NCI-H1930 (cell line): ENCODE measurements at regions not wholly inside any gene's neighbourhood (a gene's known extent, or its start where the extent isn't known, plus 50 kb on each side); places are given as distances from the start of the nearest gene placed in this dataset.
A peak's percentile ranks its signal among the peaks of the same experiment; 100 is the strongest.
"Not testable (repeated sequence)": the region's sequence is repeated elsewhere in the genome, so short reads cannot be mapped to it uniquely, and the experiment has no call there.

ENCODE experiments used
- DNase-seq, 2 experiments: peaks; one replicate each; lab custom pipeline; 2025; lab: John Stamatoyannopoulos, UW

DNA sequence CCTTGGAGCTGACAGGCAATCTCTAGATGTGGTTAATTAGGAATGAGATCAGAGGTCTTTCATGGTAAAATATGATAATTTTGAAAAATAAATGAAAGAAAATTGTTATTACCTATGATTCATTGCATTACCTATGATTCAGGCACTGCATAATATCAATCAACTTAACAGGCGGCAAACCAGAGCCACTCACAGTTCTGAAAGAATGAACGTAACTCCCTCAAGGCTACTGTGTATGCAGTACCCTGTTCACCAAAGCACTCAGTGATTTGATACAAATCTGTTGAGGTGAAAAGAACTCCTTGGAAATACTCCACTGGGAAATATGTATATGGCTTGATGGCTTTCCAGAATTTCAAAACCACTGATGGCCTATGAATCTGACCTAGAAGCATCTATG, 398.9 kb downstream of the ACTL7B start:
- DNase-seq = no peak

DNA sequence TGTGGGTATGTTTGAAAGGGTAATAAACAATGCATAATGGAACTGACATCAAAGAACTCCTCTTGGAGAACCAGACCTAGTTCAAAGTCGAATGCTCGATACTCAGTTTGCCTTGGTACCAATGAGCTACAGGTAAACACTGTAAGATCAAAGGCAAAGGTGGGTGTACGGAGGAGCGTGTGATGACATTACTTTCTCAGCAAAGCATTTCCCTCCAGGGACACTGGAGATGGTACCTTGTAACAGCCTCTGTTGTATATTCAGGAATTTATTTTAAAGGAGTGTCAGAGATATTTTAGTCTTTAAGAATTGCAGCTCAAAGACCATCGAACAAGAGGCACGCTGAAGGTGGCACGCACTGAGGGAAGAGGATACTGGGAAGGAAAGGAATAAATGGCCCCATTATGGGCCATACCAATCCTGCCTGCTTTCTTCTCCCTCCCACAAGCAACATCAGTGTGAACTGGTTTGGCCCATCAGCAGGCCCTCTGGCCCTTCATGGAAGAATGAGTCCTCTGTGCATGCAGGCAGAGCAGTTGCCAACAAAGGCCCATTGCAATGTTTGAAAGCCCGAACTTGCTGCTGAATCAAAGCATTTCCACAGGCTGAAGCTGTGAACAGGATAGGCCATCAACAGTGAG, 410.2 kb downstream of the ACTL7B start:
- DNase-seq = peak; percentile 33 to 51

DNA sequence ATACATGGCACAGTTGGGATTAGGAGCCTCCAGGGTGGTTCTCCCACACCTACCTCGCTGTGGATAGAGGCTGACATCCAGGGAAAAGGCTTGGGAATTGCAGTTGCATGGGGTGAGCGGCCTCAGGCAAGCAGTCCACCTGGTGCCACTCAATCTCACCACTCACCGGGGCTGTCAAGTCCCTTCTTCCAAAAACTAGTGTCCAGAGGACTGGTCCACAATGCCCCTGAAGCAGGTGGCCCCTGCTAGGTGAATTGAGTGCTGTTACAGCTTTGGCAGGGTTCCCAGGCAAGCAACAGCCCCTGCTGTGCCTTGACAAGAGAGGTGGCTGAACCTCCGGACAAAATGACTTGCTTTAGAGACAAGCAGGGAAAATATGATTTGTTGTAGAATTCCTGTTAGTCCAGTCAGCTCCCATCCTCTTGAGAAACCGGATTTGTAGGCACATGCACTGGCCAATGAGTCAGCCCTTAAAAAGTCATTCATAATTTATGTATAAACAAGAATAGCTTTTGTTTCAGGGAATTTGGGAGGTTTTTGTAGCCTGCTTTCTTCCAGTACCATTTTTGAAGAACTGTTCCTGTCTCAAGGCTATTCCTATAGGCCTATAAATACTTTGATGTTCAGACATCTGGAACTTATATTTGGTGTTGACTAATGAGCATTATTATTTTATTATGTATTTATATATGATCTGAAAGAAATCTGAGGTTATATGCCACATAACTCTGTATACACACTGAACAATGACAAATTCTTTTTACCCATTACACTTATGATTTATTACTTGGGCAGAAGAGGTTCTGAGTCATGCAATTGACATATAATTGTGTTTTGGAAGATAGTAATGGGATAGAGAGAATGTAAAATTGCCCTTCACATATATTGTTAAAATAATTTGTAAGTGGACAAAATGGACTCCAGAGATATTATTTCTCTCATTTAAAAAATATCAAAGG, 411.1 kb downstream of the ACTL7B start:
- DNase-seq = peak; percentile 71 to 80

DNA sequence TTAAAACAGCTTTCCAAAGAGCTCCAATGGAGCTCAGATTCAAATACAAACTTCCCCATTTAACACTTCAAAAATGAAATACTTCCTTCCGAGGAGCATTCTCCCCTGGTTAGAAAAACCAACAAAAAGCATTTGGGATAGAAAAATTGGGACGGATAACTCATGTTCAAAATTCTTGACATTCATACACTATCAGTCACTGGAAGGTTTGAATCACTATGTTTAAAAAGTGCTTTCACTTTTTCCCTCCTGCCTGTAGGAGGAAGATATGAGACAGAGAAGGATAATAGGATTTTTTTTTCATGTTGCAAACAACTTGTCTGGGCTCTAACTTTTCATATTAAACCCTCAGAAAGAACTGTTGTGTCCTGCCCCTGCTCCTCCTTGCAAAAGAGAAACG, 412.0 kb downstream of the ACTL7B start:
- no peak for DNase-seq

DNA sequence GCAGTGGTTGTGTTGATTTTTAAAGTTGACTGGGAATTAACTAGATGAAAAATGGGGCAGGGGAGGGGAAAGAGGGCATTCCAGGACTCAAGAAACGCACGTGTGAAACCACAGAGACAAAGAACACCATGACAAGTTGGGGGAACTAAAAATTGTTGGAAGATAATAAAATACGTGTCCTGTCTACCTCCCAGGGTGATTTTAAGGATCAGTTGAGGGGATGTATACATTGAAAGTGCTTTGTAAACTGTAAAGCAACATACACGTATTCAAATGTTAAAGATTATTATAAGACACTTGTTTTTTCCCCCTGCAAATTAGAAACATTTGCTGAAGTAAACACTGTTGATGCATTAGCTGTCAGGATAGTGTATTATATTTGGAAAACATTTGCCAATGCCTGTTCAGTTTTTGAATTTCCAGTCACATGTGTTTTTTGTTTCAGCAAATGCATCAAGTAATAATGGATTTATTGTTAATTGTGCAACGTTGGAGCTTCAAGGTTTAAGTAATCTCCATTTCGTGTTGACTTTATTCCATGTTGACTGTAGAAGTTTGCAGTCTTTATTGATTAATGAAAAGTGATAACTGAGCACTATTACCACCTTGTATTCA, 412.7 kb downstream of the ACTL7B start:
- no peak for DNase-seq

DNA sequence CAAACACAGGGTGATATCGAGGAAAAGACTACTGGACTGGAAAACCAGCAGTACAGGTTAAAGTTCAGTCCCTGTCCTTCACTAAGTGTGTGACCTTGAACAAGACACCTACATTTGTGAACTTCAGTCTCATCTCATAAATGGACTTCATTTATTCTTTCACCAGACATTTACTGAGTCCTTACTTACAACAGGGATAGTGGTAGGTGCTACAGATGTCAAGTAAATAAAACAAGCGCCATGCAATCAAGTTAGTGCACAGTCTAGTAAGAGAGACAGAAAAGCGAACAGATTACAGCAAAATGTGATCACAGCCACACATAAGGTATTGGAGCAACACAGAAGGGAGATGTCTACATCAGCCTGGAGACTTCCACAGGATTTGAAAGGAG, 413.2 kb downstream of the ACTL7B start:
- no peak for DNase-seq

DNA sequence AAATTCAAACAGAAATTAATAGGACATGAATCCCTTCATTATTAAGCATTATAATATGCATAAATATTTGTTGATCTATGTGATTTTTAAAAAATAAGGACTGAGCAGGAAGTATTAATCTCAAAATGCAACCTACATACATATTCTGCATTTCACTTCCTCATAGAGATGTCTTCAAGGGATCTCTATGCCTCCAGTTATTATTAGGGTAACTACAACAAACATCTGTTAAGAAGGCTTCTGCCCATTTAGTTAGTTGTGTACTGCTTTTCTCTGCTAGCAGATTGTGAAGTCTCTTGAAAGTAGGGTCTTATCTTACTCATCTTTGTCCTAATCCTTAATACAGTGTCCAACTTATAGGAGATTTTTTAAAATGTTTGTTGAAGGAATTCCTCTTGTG, 414.1 kb downstream of the ACTL7B start:
- DNase-seq = no peak

DNA sequence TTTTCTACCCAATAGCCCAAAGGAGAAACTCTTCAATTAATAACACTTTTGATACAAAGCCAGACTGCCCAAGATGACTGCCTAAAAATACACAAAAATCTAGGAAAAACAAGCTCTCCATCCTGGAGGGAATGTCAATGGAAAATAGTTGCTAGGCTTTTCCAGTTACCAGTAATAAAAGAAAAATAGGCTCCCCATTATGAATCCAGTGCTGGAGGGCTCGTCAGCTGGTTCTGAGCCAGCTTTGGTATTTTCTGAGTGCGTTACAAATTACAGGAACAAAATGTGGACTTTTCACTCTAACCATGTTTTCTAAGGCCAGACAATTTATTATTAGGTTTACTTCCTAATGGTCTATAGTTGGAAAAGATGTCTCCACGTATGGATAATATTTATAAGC, 414.5 kb downstream of the ACTL7B start:
- DNase-seq = no peak

DNA sequence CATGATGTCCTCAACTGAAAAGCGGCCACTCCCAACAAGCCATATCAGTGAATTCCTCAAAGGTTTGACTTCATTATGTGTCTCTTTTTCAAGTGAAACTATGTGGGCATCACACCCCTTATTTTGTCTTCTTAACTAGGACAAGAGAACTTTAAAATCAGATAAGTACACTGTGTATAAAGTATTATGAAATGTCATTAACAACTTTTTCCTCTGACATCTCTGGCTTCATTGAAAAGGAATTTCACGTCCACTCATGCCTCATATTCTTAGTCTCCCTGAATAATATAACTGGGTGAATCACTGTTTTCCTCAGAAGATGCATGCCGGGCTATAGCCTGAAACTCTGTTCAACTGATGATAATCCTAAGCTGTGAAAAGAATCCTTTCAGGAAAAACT, 415.8 kb downstream of the ACTL7B start:
- no peak for DNase-seq

DNA sequence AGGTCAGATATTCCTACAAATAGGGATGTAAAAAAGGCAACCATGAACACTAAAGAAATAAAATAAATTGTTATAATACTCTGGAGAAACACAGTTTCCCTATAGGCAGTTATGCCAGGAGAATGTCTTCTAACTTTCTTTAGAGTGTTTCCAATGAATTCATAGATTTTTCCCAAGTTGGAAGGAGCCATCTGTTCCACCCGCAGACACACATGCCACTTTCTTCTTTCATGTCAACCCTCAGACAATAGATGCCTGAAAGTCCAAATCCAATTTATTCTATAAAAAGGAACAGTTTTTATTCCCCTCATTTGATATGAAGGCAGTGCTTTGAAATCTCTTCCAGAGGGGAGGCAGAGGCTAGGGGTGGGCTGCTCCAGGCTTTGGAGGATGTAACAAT, 418.1 kb downstream of the ACTL7B start:
- no peak for DNase-seq

DNA sequence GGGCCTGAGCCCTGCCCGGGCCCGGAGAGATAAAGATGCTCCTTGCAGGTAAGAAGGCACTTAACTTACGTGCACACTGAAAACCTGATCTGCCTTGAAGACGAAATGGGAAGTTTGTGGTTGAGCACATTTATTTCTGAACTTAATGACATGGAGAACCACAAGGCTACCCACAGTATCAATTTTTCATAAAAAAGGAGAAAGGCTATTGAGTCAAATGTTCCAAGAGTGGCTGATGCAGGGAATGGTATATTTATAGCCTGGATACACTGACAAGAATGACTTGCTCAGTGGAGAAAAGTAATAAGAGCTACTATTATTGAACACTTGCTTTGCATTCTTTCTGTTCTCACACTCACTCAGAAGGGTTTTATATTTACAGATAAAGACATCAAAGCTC, 419.3 kb downstream of the ACTL7B start:
- DNase-seq = no peak

DNA sequence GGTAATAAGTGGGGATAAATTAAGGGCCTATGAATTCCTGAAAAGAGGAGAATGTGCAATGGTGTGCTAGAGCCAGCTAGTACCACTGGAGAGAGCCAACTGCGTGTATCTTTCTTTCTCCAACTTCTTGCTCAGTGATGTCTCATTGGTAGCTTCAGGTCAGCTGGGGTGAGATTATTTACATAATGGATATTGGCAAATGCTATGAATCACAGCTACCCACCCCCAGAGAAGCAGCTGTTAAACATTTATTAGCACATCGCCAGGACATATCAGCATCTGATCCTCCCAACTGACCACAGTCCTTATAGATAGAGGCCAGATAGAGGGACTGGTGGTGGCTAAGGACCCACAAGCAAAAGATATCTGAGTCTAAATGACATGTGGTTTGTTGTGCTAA, 421.3 kb downstream of the ACTL7B start:
- no peak for DNase-seq

DNA sequence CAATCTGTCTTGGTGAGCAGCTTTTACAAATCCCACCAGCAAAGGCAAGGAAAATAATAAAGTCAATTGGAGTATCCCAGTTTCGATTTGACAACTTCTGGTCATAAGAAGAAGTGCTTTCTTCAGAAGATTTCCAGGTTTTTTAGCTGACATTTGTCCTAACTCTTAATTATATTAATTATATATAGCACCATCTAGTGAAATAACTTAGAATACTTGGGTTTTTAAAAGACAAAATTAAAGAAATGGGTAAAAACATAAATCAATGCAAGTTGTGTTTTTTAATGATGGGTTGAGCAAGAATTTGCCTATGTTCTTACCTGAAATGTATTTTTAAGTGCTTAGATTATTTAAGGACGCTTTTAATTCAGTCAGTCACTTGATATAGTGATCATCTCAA, 421.8 kb downstream of the ACTL7B start:
- DNase-seq = no peak

DNA sequence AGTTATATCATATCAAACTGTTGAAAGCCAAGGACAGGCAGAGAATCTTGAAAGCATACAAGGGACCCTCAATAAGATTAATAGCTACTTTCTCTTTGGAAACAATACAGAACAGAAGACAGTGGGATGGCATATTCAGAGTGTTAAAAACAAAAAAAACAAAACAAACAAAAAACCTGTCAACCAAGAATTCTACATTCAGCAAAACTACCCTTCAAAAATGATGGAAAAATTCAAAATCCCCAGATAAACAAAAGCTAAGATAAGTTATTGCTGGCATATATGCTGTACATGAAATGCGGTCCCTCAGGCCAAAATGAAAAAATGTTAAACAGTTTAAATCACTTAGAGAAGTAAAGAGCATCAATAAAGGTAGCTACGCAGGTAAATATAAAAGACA, 425.1 kb downstream of the ACTL7B start:
- no peak for DNase-seq

DNA sequence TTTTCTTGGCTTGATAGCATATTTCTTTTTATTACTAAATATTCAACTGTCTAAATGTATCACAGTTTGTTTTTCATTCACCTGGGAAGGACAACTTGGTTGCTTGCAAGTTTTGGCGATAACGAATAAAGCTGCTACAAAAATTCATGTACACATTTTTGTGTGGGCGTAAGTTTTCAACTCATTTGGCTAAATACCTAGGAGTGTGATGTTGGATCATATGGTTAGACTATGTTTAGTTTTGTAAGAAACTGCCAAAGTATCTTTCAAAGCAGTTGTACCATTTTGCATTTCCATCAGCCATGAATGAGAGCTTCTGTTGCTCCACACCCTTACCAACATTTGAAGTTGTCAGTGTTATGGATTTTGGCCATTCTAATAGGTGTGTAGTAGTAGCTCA, 428.0 kb downstream of the ACTL7B start:
- DNase-seq = no peak

DNA sequence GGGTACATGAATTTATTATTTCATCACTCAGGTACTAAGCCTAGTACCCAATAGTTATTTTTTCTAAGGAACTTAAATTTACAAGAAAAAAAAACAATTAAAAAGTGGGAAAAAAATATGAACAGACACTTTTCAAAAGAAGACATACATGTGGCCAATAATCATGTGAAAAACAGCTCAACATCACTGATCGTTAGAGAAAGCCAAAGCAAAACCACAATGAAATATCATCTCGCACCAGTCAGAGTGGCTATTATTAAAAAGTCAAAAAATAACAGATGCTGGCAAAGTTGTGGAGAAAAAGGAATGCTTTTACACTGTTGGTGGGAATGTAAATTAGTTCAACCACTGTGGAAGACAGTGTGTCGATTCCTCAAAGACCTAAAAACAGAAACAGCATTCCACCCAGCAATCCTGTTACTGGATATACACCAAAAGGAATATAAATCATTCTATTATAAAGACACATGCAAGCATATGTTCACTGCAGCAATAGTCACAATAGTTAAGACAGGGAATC, 429.3 kb downstream of the ACTL7B start:
- not testable (repeated sequence) for DNase-seq

DNA sequence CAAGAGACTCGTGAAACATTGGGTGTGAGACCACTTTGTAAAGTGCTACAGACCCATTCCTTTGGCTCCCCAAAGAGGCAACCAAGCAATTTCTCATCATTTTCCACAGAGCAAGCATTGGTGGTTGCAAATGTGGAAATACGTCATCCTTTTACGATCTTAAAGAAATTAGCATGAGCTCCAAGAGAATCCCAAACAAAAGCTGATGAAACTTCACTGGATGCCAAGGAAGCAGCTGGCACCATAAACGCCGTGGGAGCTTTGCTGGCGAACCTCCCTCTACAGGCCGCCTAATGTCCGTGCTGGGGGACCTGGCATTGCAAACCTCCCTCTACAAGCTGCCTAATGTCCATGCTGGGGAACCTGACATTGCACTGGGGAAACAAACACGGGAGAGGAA, 432.4 kb downstream of the ACTL7B start:
- no peak for DNase-seq

DNA sequence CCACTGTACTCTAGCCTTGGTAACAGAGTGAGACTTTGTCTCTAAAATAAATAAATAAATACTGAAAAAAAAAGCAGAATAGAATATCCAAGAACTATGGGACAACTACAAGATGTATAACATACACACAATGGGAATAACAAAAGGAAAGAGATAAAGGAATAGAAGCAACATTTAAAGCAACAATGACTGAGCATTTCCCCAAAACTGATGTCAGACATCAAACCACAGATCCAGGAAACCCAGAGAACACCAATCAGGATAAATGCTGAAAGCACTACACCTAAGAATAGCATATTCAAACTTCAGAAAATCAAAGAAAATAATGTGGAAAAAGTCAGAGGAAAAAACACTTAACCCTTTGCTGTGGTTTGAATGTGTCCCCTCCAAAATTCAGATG, 436.4 kb downstream of the ACTL7B start:
- DNase-seq = no peak

DNA sequence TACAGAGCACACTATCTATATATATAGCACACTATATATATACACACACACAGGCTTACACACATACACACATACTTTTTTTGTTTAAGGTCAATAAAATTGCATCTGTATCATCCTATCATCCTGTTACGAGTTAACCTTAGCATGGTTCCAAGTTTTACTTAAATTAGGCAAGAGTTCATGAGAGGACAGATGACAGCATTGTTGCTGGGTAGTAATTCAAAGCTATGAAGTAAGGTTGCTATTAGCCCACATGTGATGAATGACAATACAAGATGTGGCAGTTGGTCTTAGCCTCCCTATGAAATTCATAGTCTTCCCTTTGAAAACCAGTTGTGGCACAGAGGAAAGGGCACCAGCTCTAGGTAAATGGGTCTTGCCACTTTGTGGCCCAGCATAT, 438.1 kb downstream of the ACTL7B start:
- no peak for DNase-seq

DNA sequence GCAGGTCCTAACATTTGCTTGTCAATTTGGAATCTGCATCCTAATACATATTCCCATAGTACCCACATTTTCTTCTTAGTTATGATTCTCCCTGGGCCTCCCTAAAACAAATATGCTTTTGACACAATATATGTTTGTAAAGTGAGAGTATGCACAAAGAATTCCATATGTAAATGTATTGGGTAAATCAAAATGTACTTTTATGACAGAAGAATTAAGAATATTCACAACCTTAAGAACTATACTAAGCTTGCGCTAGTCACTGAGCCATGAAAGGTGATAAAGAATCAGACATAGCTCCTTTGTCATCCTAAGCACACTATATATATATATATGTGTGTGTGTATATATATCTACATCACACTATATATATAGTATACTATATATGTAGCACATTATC, 438.5 kb downstream of the ACTL7B start:
- DNase-seq = no peak

DNA sequence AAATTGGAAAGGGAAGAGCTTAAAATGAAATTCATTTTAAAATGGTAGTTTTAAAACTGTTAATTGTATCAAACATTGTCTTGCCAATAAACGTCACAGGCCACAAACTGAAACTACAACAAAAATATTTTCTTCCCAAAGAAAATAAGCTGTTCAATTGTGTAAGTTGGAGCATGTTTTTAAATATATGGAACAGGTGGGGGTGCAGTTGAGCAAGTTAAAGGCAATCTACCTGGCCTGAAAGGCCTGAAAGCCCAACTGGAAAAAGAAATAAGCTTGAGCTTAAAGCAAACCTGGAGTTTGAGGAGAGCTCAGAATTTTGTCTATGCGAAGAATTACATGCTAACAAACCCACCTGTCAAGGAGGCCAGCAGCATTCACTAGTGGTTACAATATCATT, 439.5 kb downstream of the ACTL7B start:
- DNase-seq = no peak

DNA sequence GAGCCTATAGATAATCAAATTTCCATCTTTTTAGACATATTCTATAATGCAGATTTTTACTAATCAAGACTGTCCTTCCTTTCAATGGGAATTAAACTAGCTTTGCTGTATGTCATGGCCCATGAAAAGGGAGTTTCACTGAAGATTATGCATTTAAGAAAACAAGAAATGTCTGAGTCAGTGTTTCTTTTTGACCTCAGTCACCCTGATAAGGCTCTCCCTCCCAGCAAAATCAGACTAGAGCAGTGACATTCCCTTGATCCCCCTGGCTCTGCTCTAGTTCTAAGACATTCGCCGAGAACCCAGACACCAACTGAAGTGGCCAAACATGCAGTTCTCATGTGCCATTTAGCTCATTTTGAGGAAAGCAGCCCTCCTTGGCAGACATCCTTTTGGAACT, 442.0 kb downstream of the ACTL7B start:
- no peak for DNase-seq

DNA sequence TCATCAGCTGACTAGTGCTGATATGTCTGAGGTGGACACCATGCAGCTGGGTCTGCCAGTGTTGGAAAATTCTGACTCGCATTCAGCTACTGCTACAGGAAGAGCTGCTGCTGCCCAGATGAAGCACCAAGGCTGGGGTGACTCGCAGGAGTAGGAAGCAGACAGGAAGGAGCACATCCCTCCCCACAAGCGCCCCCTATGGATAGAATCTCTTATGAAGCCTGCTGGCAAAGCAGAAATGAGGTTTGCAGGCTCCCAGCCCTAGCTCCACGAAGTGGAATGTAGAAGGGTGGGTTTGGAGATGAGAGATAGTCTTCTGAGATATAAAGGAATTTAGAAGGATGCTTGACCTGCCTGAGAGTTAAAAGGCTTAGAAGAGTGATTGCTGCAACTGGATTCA, 443.0 kb downstream of the ACTL7B start:
- no peak for DNase-seq
